ENCODE measurements at regions not wholly inside any gene's neighbourhood (a gene's known extent, or its start where the extent isn't known, plus 50 kb on each side); places are given as distances from the start of the nearest gene placed in this dataset.

DNA sequence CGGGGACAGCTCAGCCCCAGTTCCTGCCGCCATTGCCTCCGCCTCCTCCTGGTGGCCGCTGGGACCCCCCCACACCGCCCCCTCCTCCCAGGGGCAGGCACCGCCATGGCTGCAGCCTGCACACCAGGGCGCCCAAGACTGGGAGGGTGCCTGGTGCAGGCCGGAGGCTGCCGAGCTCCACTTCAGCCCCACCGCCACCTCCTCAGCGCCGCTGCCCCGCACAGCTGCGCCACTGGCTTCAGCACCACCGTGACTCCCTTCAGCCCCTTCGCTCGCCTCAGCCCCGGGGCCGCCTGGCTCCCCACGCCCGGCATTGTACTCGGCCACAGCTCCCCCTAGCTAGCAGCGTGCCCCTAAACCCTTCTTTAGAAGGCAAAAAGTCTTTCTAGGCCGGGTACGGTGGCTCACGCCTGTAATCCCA, 131.1 kb downstream of the CRYBB2 start:
- no peak overlapping the region for H3K4me3 Mint-ChIP-seq
- CTCF ChIA-PET: interaction anchor here (1.7 kb wide), 1 partner anchor 12 kb away, joined by 6 read pairs; no protein-coding TSS in a partner anchor
- H3K4me1 ChIP-seq (ENCODE audit: control insufficient read depth in 2 of 2, insufficient read depth in 2 of 2, low read length in 2 of 2): no peaks in the 10 kb centered on the region
- intact Hi-C loops (cut with micrococcal nuclease): no loop called here
- peaks cover 0 to 35% of the 10 kb centered on the region in 2 experiments for H3K36me3 ChIP-seq (replicated peaks in 1 of 2; ENCODE audit: control extremely low read depth in 1 of 2, control insufficient read depth in 1 of 2, extremely low read depth in 1 of 2, insufficient read depth in 2 of 2, low read length in 1 of 2)
- no peak for ATAC-seq (ENCODE audit: low read depth)
- no peaks in the 10 kb centered on the region for H3K27me3 Mint-ChIP-seq
- no peak overlapping the region for H3K4me2 ChIP-seq (replicated peaks; ENCODE audit: low read depth, low read length, poor library complexity, severe bottlenecking)
- no peaks in the 10 kb centered on the region for H3K27me3 ChIP-seq (replicated peaks in 1 of 4; ENCODE audit: control extremely low read depth in 1 of 4, control insufficient read depth in 3 of 4, insufficient read depth in 4 of 4, low read length in 3 of 4)
- TF ChIP-seq, protein P1, sequence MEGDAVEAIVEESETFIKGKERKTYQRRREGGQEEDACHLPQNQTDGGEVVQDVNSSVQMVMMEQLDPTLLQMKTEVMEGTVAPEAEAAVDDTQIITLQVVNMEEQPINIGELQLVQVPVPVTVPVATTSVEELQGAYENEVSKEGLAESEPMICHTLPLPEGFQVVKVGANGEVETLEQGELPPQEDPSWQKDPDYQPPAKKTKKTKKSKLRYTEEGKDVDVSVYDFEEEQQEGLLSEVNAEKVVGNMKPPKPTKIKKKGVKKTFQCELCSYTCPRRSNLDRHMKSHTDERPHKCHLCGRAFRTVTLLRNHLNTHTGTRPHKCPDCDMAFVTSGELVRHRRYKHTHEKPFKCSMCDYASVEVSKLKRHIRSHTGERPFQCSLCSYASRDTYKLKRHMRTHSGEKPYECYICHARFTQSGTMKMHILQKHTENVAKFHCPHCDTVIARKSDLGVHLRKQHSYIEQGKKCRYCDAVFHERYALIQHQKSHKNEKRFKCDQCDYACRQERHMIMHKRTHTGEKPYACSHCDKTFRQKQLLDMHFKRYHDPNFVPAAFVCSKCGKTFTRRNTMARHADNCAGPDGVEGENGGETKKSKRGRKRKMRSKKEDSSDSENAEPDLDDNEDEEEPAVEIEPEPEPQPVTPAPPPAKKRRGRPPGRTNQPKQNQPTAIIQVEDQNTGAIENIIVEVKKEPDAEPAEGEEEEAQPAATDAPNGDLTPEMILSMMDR (IDR thresholded peaks at IDR 0.05): no peak
- TF ChIP-seq EZH2 (IDR thresholded peaks at IDR 0.05; ENCODE audit: borderline replicate concordance, insufficient read depth, low read depth, low read length, poor library complexity, severe bottlenecking): no peak
- H3K9ac ChIP-seq (ENCODE audit: low read length): no peak overlapping the region
- no peaks in the 10 kb centered on the region for H3K9me3 ChIP-seq (ENCODE audit: control extremely low read depth in 1 of 3, control insufficient read depth in 2 of 3, insufficient read depth in 1 of 3, low read length in 2 of 3)
- H3K27ac ChIP-seq (ENCODE audit: low read length in 2 of 2): no peak overlapping the region
- no peak overlapping the region for H2AFZ ChIP-seq (ENCODE audit: insufficient read depth, low read depth, low read length, poor library complexity, severe bottlenecking)
- H3K4me3 ChIP-seq (ENCODE audit: control extremely low read depth in 1 of 5, extremely low read depth in 1 of 5, insufficient read depth in 1 of 5, low read depth in 2 of 5, low read length in 4 of 5): no peak overlapping the region
- no peaks in the 10 kb centered on the region for H3K79me2 ChIP-seq (ENCODE audit: control insufficient read depth, insufficient read depth, low read length)
- 98% methylated on average over 26 of the region's 26 CpGs for WGBS (ENCODE audit: insufficient coverage)
- no peaks in the 10 kb centered on the region for H3K4me1 Mint-ChIP-seq
- DNase-seq: no peak
- H3K9me3 Mint-ChIP-seq (ENCODE audit: insufficient read depth): no peaks in the 10 kb centered on the region
- no peak overlapping the region for H3K27ac Mint-ChIP-seq
- POLR2A ChIA-PET: no interaction called here
- H4K20me1 ChIP-seq (ENCODE audit: control insufficient read depth, insufficient read depth, low read length, poor library complexity, severe bottlenecking): no peaks in the 10 kb centered on the region

- Mint-ChIP-seq H3K27me3 (no peaks in the 10 kb centered on the region), H3K27ac (no peak overlapping the region), H3K4me3 (no peak overlapping the region), H3K9me3 (ENCODE audit: insufficient read depth) (no peaks in the 10 kb centered on the region), H3K4me1 (no peaks in the 10 kb centered on the region)
- Histone ChIP-seq H3K27me3 (replicated peaks in 1 of 4; ENCODE audit: control extremely low read depth in 1 of 4, control insufficient read depth in 3 of 4, insufficient read depth in 4 of 4, low read length in 3 of 4) (no peaks in the 10 kb centered on the region), H3K36me3 (replicated peaks in 1 of 2; ENCODE audit: control extremely low read depth in 1 of 2, control insufficient read depth in 1 of 2, extremely low read depth in 1 of 2, insufficient read depth in 2 of 2, low read length in 1 of 2) (peaks cover 0 to 39% of the 10 kb centered on the region in 2 experiments), H3K9me3 (ENCODE audit: control extremely low read depth in 1 of 3, control insufficient read depth in 2 of 3, insufficient read depth in 1 of 3, low read length in 2 of 3) (no peaks in the 10 kb centered on the region), H3K4me1 (ENCODE audit: control insufficient read depth in 2 of 2, insufficient read depth in 2 of 2, low read length in 2 of 2) (no peaks in the 10 kb centered on the region), H4K20me1 (ENCODE audit: control insufficient read depth, insufficient read depth, low read length, poor library complexity, severe bottlenecking) (no peaks in the 10 kb centered on the region), H3K4me3 (ENCODE audit: control extremely low read depth in 1 of 5, extremely low read depth in 1 of 5, insufficient read depth in 1 of 5, low read depth in 2 of 5, low read length in 4 of 5) (no peak overlapping the region), H3K27ac (ENCODE audit: low read length in 2 of 2) (no peak overlapping the region), H3K9ac (ENCODE audit: low read length) (no peak overlapping the region), H3K4me2 (replicated peaks; ENCODE audit: low read depth, low read length, poor library complexity, severe bottlenecking) (no peak overlapping the region), H3K79me2 (ENCODE audit: control insufficient read depth, insufficient read depth, low read length) (no peaks in the 10 kb centered on the region), H2AFZ (ENCODE audit: insufficient read depth, low read depth, low read length, poor library complexity, severe bottlenecking) (no peak overlapping the region)
- DNase-seq (no peak), ATAC-seq (ENCODE audit: low read depth) (no peak)
- CTCF ChIA-PET: no interaction called here
- over 99% methylated on average over 18 of the region's 18 CpGs for WGBS (ENCODE audit: insufficient coverage)
- intact Hi-C loops (cut with micrococcal nuclease): no loop called here
- TF ChIP-seq, protein P1 (IDR thresholded peaks at IDR 0.05): no peak
- TF ChIP-seq EZH2 (IDR thresholded peaks at IDR 0.05; ENCODE audit: borderline replicate concordance, insufficient read depth, low read depth, low read length, poor library complexity, severe bottlenecking): no peak
- POLR2A ChIA-PET: no interaction called here
Observed at GRCh38 chr22:25351631-25352293, 132.3 kb downstream of the CRYBB2 start.

Data from B cell (primary cell).